Endodermal cell (in vitro differentiated cells): ENCODE measurements at regions not wholly inside any gene's neighbourhood (a gene's known extent, or its start where the extent isn't known, plus 50 kb on each side); places are given as distances from the start of the nearest gene placed in this dataset.

ENCODE experiments used
- DNase-seq: peaks from one replicate; pipeline ENCODE4 v3.0.0-alpha.2; 2017
- H3K27ac ChIP-seq: 2 replicates; pipeline ENCODE4 v1.5.1; 2013; ENCODE audit warnings: mild to moderate bottlenecking, low read depth, low read length, moderate library complexity
- H3K27me3 ChIP-seq: 2 replicates; pipeline ENCODE4 v1.6.1; 2013; ENCODE audit warnings: mild to moderate bottlenecking, low read length, moderate library complexity; ENCODE audit not compliant: insufficient read depth, control insufficient read depth, poor library complexity, severe bottlenecking
- H3K36me3 ChIP-seq: 2 replicates; pipeline ENCODE4 v1.7.0; 2013; ENCODE audit warnings: mild to moderate bottlenecking, low read length, moderate library complexity; ENCODE audit not compliant: control insufficient read depth, insufficient read depth
- H3K4me1 ChIP-seq: one replicate; pipeline ENCODE4 v1.7.0; 2013; ENCODE audit warnings: low read length; ENCODE audit not compliant: control insufficient read depth, insufficient read depth
- H3K4me3 ChIP-seq: 2 replicates; pipeline ENCODE4 v1.5.1; 2013; ENCODE audit warnings: mild to moderate bottlenecking, low read length, moderate library complexity
- H3K9ac ChIP-seq: 2 replicates; pipeline ENCODE4 v1.6.1; 2013; ENCODE audit warnings: mild to moderate bottlenecking, low read length, moderate library complexity; ENCODE audit not compliant: poor library complexity, severe bottlenecking; ENCODE audit errors: extremely low read depth
- H3K9me3 ChIP-seq: 2 replicates; pipeline ENCODE4 v1.6.1; 2013; ENCODE audit warnings: mild to moderate bottlenecking, low read length, moderate library complexity; ENCODE audit not compliant: control insufficient read depth
- H3K27ac Mint-ChIP-seq: 2 replicates; pipeline ENCODE4 v1.8.0; 2020; ENCODE audit warnings: mixed read lengths
- H3K27me3 Mint-ChIP-seq: 2 replicates; pipeline ENCODE4 v1.8.0; 2021; ENCODE audit warnings: mild to moderate bottlenecking, mixed read lengths; ENCODE audit not compliant: insufficient read depth
- H3K36me3 Mint-ChIP-seq: 2 replicates; pipeline ENCODE4 v1.8.0; 2020; ENCODE audit warnings: low read depth, mixed read lengths
- H3K4me1 Mint-ChIP-seq: 2 replicates; pipeline ENCODE4 v1.8.0; 2020; ENCODE audit warnings: mixed read lengths
- H3K4me3 Mint-ChIP-seq: 2 replicates; pipeline ENCODE4 v1.8.0; 2020; ENCODE audit warnings: mild to moderate bottlenecking, moderate library complexity, mixed read lengths
- H3K9me3 Mint-ChIP-seq: 2 replicates; pipeline ENCODE4 v1.8.0; 2020; ENCODE audit warnings: mild to moderate bottlenecking, mixed read lengths
- CTCF ChIP-seq: fragments of 200-600 bp; sonication (generic); conservative IDR thresholded peaks from 2 replicates; pipeline ENCODE4 v1.5.0; 2021; ENCODE audit warnings: antibody characterized with exemption, mild to moderate bottlenecking
- whole genome bisulfite sequencing, 2 experiments: methylation state at CpG; one replicate each; pipeline versions ENCODE4 v1.1.5 to v1.1.7; 2013; ENCODE audit warnings: missing lambda C conversion rate in 2 of 2, mixed read lengths in 1 of 2; ENCODE audit not compliant: insufficient coverage in 1 of 2, insufficient read length in 1 of 2; 5-methylcytosine and 5-hydroxymethylcytosine counted together

GRCh38 chr9:92224177-92224576, 69.3 kb downstream of the IARS1 start:
- H3K36me3 ChIP-seq = peaks cover 74% of the 10 kb centered on the region
- no peaks in the 10 kb centered on the region for H3K27me3 ChIP-seq
- Mint-ChIP-seq H3K27me3 (no peaks in the 10 kb centered on the region), H3K9me3 (peaks cover 23% of the 10 kb centered on the region), H3K36me3 (peaks cover 74% of the 10 kb centered on the region), H3K27ac (no peak overlapping the region), H3K4me1 (no peaks in the 10 kb centered on the region), H3K4me3 (no peak overlapping the region)
- H3K4me1 ChIP-seq = no peaks in the 10 kb centered on the region
- H3K4me3 ChIP-seq = no peak overlapping the region
- DNase-seq = no peak
- 95% methylated on average over 3 to 4 of the region's 4 CpGs for WGBS, 2 experiments
- H3K9me3 ChIP-seq = peaks cover 27% of the 10 kb centered on the region
- no peak overlapping the region for H3K9ac ChIP-seq
- no peak for TF ChIP-seq CTCF
- no peak overlapping the region for H3K27ac ChIP-seq

GRCh38 chr9:92223758-92224157, 69.7 kb downstream of the IARS1 start:
- Mint-ChIP-seq H3K36me3 (peaks cover 75% of the 10 kb centered on the region), H3K27me3 (no peaks in the 10 kb centered on the region)

GRCh38 chr9:92208693-92209524, 84.6 kb downstream of the IARS1 start:
- peaks cover 65% of the 10 kb centered on the region for H3K36me3 Mint-ChIP-seq
- no peaks in the 10 kb centered on the region for H3K27me3 ChIP-seq
- no peak overlapping the region for H3K4me3 ChIP-seq
- H3K9me3 ChIP-seq = no peaks in the 10 kb centered on the region
- no peaks in the 10 kb centered on the region for H3K4me1 Mint-ChIP-seq
- no peak overlapping the region for H3K27ac ChIP-seq
- peaks cover under 1% of the 10 kb centered on the region for H3K9me3 Mint-ChIP-seq
- no peak overlapping the region for H3K4me3 Mint-ChIP-seq
- TF ChIP-seq CTCF = no peak
- WGBS, 2 experiments = 92 to 96% methylated on average over 5 to 7 of the region's 7 CpGs
- no peak for DNase-seq
- H3K4me1 ChIP-seq = no peaks in the 10 kb centered on the region
- H3K36me3 ChIP-seq = peaks cover 64% of the 10 kb centered on the region
- no peak overlapping the region for H3K9ac ChIP-seq
- no peak overlapping the region for H3K27ac Mint-ChIP-seq
- H3K27me3 Mint-ChIP-seq = no peaks in the 10 kb centered on the region

More at GRCh38 chr9:92223758-92224157, 69.7 kb downstream of the IARS1 start:
- no peaks in the 10 kb centered on the region for H3K4me1 ChIP-seq
- WGBS, 2 experiments = 93 to 100% methylated on average over 2 of the region's 2 CpGs
- peaks cover 70% of the 10 kb centered on the region for H3K36me3 ChIP-seq
- peaks cover 23% of the 10 kb centered on the region for H3K9me3 Mint-ChIP-seq
- TF ChIP-seq CTCF = no peak
- no peak overlapping the region for H3K27ac ChIP-seq
- H3K4me3 Mint-ChIP-seq = no peak overlapping the region
- no peak overlapping the region for H3K9ac ChIP-seq
- H3K9me3 ChIP-seq = peaks cover 23% of the 10 kb centered on the region
- no peak overlapping the region for H3K27ac Mint-ChIP-seq
- H3K4me1 Mint-ChIP-seq = no peaks in the 10 kb centered on the region
- H3K4me3 ChIP-seq = no peak overlapping the region
- H3K27me3 ChIP-seq = no peaks in the 10 kb centered on the region
- no peak for DNase-seq
